KBM-7 (cell line): ENCODE measurements at regions not wholly inside any gene's neighbourhood (a gene's known extent, or its start where the extent isn't known, plus 50 kb on each side); places are given as distances from the start of the nearest gene placed in this dataset.
"Not testable (repeated sequence)": the region's sequence is repeated elsewhere in the genome, so short reads cannot be mapped to it uniquely, and the experiment has no call there.

ENCODE experiments used
- DNase-seq: peaks from one replicate; pipeline ENCODE4 v3.0.0-alpha.2; 2015
- in situ Hi-C: fragments of 300-500 bp; cut with MboI; formaldehyde crosslinking; loops from 2 replicates; pipeline ENCODE4 v1.14.3; 2020; ENCODE audit warnings: low sequenced_read_pairs, low pct_unique_long_range_greater_than_20kb, mixed read lengths

DNA sequence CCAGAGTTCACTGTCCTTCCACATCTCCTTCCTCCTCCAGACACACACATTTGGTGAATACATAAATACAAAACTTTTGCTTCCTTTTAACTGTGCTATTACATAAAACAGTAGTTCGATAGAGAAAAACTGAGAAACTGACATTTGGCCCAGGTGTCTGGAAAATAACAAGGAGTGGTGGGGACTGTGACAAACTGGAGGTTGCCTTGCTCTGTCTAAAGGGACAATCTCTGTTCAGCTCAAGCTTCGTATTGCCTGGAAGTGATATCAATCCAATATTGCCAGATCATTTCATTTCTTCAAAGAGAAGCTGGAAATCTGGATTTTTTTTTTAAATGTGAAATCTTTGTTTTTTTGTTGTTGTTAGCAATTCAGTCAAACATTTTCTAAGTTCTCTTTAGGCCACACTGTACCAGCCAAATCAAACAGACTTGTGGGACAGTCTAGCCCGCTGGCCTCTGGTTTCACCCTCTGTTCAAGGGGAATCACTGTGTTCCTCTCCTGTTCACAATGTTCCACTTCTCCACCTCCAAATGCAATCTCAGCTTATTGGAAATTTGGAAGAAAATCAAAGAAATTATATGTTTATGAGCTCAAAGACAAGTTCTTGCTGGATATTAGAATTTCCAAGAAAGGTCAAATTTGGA lies 612.5 kb downstream of the KIF4B start:
- no peak for DNase-seq
- in situ Hi-C loops = no loop called here

DNA sequence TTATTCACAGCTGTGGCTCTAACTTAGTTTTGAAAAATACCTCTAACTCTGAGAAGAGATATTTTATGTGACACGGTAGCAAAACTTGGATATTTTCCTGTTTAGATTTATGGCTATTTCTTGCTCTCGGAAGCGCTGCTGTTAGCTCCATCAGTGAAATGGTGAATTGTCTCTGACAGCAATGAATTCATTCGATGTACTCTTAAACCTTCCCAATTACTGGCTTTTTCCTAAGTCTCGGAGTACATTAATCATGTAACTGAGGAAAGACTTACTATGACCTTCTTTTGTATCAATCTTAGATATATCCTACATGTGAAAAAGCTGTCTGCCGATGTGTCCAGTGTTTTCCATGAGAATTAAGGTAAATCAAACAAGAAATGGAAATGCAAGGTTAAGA lies 613.0 kb downstream of the KIF4B start:
- DNase-seq = no peak
- in situ Hi-C loops = no loop called here

DNA sequence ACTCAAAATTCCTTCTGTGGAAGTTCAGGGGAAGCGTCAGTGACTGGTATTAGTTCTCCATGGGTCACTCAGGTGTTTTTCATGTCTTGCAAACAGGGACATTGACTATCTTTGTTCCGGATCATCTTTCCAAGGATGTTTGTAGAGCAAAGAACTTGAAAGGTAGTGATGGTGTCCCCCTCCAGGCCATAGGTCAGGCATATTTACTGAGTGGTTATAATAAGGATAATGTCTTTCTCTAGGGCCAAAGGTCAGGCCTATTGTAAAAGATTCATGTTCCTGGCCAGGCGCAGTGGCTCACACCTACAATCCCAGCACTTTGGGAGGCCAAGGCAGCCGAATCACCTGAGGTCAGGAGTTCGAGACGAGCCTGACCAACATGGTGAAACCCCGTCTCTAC lies 614.8 kb downstream of the KIF4B start:
- in situ Hi-C loops = no loop called here
- no peak for DNase-seq

DNA sequence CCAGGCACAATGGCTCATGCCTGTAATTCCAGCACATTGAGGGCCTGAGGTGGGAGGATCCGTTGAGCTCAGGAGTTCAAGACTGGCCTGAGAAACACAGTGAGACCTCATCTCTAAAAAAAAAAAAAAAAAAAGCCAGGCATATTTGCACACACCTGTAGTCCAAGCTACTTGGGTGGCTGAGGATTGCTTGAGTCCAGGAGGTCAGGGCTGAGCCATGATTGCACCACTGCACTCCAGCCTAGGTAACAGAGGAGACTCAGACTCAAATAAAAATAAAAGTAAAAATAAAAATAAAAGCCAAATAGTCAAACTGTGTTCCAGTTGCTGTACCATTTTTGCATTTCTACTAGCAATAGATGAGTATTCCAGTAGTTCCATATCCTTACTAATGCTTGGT lies 616.0 kb downstream of the KIF4B start:
- in situ Hi-C loops = no loop called here
- no peak for DNase-seq

DNA sequence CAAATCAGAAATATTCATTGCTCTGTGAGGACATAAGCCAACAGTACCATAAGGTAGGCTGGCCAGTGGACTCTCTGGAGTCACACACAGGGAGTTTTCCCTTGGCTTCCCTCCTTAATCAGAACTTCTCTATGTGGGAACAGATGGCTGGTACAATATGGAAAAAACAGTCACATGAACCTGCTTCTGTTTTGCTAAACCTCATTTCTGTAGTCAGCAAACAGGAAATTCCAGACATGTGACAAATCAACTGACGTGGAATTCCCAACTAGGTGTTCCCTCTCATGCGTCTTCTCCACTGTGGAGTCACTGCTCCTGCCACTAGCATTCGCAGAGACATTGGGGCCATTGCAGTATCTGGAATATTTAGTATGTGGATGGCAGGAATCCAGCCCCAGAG lies 617.6 kb downstream of the KIF4B start:
- no peak for DNase-seq
- in situ Hi-C loops = no loop called here

DNA sequence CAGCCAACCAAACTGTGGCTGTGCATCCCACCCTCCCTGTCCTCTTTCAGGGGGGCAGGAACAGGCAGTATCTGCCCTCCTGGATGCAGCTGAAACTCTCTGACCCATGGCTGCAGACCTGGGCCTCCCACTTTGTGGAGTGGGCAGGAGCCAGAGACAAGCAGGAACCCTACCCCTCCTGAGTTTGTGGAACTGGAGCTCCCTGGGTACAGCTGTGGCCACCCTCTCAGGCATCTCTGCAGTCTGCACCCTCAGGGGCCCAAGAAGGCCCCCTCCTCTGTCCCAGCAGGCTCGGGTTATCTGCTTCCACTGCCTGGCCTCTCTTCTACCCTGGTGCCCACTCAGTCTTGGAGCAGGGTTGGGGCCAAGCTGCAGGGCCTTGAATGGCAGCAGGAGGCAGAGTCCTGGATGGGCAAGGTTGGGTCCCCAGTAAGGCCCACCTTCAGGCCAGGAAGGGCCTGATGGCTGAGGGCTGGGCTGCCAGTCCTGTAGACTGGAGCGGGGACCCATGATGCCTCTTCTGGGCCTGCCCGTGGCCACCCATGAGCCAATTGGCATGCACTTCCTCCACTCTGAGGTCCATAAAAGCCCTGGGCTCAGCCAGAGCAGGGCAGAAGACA lies 619.9 kb downstream of the KIF4B start:
- DNase-seq = no peak
- in situ Hi-C loops = no loop called here

DNA sequence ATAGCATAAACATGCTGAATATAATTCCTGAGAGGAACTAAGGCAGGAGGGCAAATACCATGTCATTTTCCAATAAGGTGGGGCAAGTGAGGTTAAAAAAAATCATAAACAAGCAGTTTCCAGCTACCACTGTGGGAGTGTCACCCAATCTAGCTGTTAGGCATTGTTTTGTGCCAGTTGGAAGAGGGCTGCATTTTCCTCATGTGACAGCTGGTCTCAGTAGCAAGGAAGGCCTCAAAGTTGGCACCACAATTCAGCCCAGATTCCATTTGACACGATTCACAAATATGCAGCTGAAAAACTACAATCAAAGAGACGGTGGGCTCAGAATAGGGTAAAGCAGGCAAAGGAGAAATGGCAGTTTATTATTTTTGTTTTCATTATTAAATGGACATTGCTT lies 636.1 kb downstream of the KIF4B start:
- DNase-seq = no peak
- in situ Hi-C loops = no loop called here

DNA sequence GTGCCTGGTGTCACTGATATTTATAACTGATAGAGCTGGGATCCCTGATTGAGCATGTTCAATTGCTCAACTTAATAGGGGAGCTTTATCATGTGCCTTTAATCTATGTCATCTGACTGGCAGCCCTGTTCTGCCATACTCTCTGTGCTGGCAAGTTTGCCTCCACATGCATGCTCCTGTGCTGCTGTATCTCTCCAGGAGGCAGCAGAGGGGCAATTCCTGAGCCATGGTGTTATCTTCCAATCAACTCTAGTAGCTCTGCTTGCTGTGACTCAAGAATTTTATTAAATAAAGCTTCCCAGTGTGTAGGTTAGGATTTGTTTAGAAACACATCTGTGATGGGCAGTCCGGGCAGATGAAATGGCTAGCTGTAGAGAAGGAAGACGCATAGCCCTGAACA lies 642.0 kb downstream of the KIF4B start:
- in situ Hi-C loops = no loop called here
- DNase-seq = no peak

DNA sequence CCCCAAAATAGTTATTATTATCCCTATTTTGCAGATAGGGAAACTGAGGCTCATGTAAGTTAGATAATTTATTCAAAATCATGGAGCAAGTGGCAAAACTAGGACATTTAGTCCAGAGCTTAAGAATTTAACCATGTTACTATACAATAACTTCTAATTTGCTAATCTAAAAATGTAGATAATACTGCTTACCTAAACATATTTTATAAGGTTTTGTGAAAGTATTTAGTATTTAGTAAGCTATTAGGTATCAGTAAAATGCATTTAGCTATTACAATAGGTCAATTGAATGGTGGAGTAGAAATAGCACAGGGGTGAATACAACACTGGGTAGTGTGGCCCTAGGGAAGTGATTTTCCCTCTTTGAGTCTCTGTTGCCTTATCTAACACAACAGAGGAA lies 648.3 kb downstream of the KIF4B start:
- in situ Hi-C loops = no loop called here
- no peak for DNase-seq

DNA sequence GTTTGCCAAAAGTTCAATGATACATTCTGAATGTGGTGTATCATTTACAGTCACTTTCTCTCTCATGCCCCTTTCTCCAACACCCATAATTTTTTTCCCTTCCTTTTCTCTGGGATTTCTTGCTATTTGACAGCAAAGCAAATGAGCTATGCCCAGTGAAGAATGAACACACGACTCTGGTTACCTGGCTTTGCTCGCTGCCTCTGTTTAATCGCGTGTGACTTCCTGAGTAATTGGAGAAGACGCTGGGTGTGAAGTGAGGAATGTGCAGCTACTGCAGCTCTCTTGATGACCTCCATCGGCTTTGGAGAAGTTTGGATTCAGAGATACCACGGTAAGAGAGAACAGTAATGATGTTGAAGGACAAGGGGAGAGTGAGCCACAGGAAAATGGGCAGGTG lies 651.8 kb downstream of the KIF4B start:
- no peak for DNase-seq
- in situ Hi-C loops = no loop called here

DNA sequence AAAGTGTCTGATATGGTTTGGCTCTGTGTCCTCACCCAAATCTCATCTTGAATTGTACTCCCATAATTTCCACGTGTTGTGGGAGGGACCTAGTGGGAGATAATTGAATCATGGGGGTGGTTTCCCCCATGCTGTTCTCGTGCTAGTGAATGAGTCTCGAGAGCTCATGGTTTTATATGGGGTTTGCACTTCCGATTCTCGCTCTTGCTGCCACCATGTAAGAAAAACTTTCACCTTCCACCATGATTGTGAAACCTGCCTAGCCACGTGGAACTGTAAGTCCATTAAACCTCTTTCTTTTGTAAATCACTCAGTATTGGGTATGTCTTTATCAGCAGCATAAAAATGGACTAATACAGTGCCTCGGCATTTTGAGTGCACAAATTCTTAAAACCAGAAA lies 655.0 kb upstream of the SGCD start:
- in situ Hi-C loops = not testable (repeated sequence)

DNA sequence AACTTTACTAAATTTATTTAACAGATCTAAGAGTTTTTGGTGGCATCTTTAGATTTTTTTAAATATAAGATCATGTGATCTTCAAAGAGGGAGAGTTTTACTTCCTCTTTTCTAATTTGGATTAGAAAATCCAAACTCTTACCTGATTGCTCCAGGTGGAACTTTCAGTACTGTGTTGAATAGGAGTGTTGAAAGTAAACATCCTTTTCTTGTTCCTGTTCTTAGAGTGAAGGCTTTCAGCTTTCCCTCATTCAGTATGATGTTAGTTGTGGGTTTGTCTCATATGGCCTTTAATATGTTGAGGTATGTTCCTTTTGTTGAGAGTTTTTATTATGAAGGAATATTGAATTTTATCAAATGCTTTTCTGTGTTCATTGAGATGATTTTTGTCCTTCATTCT lies 650.0 kb upstream of the SGCD start:
- in situ Hi-C loops = no loop called here

More for the DNA sequence above, 655.0 kb upstream of the SGCD start:
- not testable (repeated sequence) for DNase-seq

DNA sequence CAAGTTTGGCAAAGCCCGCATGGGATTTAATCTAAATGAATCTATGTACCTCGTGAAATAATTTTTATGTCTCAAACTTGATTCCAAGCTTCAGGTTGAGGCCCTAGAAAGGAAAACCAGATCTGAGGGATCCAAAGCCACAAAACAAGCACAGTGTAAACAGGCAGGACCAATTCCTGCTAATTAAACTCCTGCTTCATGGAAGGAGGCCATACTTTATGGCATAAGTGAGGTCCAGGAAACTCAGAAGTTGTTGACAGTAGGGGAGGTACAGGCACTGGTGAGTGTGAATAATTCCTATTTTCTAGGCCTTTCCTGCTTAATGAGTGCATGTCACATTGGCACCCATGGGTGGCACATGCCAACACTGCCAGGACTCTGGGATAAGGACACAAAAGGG lies 648.6 kb upstream of the SGCD start:
- no peak for DNase-seq
- in situ Hi-C loops = no loop called here

More for the DNA sequence above, 650.0 kb upstream of the SGCD start:
- DNase-seq = no peak

DNA sequence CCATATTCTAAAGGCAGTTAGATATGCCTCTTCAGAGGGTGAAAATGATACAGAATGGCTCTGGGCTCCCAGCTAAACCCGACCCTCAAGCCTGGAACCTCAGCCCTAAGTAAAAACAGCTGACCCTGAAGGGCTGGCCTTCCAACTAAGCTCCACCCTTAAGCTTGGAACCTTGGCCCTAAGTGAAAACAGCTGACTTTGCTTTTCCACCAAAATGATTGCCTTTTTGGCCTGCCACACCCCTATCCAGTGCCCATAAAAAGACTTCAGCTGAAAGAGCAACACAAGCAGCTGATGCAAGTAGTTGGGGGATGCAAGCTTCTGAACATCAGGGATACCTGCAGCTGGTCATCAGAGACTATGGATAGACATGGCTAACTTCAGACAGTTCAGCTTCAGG lies 647.4 kb upstream of the SGCD start:
- DNase-seq = no peak
- in situ Hi-C loops = no loop called here

DNA sequence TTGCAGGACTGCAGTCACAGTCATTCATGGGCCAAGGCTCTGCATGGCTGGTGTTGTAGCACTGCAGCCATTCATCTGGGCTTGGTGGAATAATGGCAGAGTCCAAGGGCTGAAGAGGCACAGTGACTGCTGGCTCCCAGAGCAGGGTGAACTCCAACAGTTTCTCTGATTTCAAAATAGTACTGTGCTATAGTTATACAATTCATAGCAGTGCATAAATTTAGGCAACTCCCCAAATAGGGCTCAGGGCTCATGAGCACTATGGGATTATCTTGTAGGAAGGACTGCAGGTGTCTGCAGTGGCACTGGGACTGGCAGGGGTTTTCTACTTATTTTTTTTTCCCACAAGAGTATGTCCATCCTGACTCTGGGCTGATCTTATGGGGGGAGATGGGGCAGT lies 642.5 kb upstream of the SGCD start:
- in situ Hi-C loops = no loop called here
- DNase-seq = no peak

DNA sequence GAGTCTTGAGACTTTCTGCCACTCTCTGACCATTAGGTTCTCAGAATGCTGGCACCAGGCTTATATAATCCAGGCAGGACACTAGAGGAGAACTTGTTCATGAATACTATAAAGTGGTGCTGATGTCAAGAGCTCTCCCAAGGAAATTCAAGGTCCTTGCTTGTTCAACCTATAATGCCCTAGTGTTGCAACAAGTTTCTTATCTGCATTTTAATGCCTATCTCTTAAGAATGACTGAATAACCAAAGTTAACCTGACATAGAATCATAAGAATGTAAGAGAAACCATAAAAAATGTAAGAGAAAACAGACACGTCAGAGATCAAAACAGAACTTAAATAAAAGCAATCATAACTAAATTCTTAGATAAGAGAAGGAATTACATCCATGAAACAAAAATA lies 640.8 kb upstream of the SGCD start:
- in situ Hi-C loops = no loop called here

DNA sequence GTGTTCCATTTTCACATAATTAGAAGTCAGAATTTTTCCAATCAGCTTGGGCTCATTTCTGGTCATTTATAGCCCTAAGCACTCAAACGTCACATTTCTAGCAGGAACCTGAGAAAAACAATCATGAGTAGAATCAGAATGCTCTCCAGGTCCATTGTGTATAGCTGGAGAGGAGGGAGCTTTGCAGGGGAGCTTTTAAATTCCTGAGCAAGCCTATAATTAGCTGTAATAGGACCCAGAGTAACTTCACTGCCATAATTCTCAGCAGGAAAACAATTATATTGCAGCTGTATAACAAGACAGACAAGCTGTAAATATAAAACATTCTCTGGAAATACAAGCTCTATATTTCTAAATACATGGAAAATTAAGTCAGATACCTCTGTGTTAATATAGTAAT lies 637.6 kb upstream of the SGCD start:
- no peak for DNase-seq
- in situ Hi-C loops = no loop called here

More for the DNA sequence above, 640.8 kb upstream of the SGCD start:
- no peak for DNase-seq

DNA sequence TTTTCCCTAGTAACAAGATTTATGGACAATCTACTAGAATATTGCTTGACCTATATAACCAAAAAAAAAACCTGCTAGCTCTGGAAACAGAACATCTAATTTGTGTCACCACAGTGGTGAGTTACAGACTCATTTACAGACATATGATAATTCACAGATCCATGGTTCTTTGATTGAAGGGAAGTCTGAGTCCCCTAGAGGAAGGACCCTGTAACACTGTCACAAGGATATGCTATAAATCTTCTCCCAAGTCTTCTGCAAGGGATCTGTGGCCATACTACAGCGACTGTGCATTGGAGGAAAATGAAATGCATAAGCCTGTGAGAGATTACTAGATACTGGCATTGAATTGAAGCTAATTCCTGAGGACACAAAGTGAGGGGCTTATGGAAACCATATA lies 630.6 kb upstream of the SGCD start:
- DNase-seq = no peak
- in situ Hi-C loops = no loop called here

DNA sequence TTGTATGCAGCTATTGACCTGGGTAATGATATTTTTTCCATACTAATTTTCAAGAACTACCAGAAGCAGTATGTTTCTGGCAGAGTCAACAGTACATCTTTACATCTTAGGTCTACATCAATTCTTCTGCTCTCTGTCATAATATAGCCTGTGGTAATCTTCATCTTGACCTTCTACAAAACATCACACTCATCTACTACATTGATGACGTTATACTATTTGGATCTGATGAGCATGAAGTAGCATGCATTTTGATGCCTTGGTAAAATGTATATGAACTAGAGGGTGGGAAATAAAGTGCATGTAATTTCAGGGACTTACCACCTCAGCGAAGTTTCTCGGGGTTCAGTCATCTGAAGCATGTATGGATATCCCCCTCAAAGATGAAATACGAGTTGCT lies 629.7 kb upstream of the SGCD start:
- no peak for DNase-seq

DNA sequence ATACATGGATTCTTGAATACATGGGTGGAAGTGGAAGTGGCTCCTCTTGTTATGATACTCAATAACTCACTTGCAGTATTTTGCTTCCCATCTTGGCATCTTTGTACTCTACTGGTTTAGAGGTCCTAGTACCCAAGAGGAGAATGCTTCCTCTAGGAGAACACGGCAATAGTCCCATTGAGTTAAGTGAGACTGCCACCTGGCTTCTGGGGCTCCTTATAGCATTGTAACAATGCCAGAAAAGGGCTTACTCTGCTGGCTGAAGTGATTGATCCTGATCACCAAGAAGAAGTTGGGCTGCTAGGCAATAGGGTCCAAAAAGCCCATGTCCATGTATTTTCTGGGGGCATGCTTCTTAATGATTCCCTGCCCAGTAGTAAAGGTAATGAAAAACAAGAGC lies 627.6 kb upstream of the SGCD start:
- DNase-seq = no peak
- in situ Hi-C loops = no loop called here

More for the DNA sequence above, 629.7 kb upstream of the SGCD start:
- in situ Hi-C loops = no loop called here

DNA sequence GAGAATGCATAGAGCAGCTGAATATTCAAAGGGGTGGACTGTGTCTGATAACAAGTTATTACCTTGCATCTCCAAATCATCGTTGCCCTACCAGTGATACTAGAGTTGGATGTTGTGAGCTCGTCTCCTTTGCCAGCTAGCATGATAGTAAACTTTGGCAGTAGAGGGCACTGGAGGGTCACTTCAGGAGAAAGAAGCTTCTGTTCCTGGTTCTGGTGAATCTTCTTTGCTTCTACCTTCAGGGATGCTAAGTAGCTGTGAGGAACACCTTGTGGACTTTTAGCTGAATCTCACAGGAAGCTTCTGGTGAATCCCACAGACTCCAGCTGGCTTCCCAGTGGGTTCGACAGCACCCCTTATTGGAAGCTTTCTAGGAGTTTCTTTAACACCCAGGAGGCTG lies 626.6 kb upstream of the SGCD start:
- peak; percentile 0 for DNase-seq
- in situ Hi-C loops = no loop called here
